ENCODE measurements at regions not wholly inside any gene's neighbourhood (a gene's known extent, or its start where the extent isn't known, plus 50 kb on each side); places are given as distances from the start of the nearest gene placed in this dataset.
A peak's percentile ranks its signal among the peaks of the same experiment; 100 is the strongest.

DNA sequence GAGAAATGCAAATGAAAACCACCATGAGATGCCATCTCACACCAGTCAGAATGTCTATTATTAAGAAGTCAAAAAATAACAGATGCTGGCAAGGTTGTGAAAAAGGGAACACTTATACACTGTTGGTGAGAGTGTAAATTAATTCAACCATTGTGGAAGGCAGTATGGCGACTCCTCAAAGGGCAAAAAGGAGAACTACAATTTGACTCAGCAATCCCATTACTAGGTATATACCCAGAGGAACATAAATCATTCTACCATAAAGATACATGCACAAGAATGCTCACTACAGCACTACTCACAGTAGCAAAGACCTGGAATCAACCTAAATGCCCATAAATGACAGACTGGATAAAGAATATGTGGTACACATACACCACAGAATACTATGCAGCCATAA, 161.1 kb upstream of the PDGFD start:
- no peak for DNase-seq

DNA sequence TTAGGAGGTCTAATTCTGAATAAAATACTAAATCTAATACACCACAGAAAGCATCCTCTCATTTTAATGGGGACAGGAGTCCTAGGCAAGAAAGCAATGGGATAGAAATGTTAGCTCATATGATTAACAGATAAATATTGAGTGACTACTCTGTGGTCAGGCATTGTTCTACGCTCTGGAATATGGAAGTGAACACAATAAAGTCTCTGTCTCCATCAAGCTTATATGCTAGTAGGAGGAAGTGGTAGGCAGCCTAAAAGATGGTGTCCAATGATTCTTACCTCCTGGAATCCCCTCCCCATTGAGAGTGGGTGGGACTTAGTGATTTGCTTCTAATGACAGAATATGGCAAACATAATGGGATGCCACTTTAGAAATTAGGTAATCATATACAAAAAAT, 160.3 kb upstream of the PDGFD start:
- DNase-seq: no peak

DNA sequence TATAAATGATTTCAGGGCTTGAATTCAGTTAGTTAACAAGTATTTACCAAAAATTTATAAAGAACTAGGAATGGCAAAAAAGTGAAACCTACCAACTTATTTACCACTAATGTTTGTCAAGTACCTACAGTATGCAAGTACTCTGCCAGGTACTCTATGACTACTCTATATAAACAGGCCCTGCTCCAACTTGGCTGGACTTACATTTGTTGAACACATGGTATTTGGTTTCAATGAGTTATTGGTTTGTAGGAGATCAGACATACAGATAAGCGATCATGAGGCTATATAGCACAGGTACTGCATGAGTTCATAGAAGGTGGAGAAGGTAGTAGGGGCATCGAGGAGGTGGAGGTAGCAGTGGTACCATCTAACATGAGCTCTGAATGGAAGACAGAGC, 159.9 kb upstream of the PDGFD start:
- no peak for DNase-seq

DNA sequence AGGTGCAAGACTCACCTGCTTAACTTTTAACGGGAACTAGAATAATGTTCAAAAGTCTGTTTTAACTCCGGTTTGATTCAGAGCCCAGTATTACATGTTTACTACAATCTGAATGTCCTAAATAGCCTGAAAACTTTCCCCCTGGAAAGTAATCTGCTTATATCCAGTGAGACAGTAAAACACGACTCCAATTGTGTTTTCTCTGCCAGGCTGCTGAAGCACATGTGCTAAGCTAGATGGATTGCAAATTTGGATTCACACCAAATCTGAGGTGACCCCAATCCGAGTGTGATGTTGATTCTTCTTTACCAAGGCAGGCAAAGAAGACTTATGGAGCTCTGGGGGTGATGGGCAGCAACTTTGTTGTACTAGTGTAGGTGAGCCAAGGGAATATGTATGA, 158.7 kb upstream of the PDGFD start:
- no peak for DNase-seq

DNA sequence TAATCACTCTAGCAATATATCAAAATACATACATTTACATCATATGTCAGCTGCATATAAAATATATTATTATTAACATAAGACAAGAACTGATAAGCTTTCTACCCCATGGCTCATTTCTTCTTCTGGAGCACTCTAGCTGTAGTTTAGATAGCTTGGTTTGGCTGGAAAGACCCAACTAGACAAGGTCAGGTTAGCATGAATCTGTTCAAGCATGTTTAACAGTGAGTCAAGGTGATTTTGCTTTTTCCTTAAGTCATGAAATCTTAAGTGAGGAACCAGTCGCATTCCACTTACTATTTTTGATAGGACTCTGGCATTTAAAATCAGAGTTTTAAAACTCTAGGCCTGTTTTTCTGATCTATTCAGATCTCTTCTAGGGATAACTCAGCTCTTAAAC, 157.0 kb upstream of the PDGFD start:
- DNase-seq: no peak

DNA sequence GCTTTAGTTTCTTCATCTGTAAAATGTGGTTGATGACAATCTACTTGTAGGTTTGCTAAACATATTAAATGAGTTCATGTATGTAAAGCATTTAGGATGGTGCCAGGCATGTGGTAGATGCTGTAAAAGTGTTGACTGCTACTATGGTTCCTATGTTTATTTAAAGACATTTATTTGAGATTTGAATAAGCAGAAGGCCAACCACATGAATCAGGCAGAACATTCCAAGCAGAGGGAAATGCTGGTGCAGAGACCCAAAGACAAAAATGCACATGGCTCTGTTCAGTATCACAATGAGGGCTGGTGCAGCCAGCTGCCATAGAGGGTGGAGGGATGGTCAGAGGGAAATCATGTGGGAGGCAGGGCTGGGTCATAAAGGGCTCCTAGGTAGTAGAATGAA, 156.2 kb upstream of the PDGFD start:
- DNase-seq: no peak

DNA sequence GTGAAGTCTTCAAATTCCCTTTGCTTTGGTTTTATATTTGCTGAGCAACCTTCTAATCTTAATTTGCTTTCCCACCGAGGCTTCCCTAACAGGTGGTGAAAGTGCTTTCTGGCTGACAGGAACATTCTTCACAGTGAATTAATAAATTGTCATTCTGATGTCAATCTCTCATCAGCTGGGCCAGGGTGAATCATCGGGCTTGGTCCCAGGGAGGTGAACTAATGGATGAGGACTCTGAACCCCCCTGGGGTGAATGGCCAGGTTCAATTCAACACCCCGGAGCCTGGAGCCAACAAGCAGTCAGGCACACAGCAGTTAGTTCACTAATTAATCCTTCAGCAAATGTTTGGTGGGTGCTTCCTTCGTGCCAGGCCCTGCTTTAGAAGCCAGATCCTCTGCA, 155.4 kb upstream of the PDGFD start:
- DNase-seq: no peak

DNA sequence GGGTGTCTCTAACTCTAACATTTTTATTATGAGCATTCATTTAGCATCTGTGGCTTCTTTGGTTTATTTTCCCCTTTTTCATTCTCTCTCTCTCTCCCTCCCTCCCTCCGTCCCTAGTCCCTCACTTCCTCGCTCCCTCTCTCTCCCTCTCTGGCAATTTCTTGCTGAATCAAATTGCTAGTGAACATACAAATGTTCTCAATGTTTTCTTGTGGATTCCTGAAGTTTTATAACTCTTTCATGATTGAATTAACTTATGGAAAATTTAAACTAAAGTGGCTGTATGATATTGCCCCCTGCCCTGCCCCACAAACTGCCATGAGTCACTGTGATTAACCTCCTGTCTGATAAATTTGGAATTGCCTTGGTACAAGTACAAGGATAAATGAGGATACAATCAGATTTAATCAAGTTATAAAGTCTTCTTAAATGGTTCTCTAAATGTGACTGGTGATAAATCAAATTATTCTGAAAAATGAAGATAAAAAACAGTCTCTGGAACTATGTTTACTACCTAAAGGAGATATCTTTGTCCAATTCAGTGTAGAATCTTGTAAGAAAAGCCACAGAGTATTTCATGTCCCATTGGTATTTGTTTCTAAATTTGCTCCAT, 143.0 kb upstream of the PDGFD start:
- no peak for DNase-seq

DNA sequence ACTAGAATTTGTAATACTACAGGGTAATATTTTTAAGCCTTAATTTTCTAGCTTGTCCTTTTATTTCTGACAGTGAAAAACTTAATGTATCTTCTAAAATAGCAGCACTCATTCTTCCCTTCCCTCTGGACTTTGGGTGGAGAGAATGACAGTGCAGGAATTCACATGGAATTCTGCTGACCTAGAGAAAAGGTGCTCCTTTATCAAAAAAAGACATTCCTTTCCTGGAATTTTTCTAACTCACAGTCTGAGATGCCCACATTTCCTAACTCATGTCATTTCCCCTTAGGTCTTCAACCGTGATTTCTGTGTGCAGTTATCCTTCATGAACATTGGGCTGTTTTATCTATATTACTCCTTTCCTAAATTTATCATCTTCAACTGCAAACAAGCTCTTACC, 137.8 kb upstream of the PDGFD start:
- no peak for DNase-seq

DNA sequence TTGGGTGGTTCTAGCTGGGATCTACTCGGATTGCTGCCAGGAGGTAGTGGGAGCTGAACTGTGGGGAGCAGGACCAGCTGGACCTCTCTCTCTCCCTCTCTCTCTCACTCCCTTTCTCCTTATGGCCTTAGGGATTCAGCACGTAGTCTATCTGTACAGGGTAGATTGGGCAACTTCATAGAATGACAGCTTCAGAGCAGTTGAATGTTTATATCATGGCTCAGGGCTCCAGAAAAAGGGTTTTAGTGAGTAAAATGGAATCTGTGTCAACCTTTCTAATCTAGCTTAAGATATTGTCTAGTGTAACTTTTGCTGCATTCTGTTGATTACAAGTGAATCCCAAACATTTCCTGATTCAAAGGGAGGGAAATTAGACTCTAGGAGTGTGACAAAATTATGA, 127.7 kb upstream of the PDGFD start:
- DNase-seq: no peak

DNA sequence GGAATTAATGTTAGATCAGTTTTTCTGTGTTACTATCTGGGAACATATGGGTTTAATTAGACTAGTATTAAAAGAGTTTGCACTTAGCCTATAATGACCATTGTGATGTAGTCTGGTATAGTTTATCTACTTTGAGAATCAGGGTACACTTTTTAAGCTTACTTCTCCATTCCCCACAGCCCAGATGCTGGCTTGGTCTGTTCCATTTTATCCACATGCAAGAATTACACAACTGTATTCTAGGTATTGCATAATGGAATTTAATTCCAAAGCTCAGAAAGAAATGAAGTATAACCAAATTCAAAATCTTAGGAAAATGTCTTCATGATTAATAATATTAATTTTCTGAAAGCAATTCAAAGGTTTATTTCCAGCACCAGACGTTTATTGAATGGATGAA, 122.2 kb upstream of the PDGFD start:
- DNase-seq: no peak

DNA sequence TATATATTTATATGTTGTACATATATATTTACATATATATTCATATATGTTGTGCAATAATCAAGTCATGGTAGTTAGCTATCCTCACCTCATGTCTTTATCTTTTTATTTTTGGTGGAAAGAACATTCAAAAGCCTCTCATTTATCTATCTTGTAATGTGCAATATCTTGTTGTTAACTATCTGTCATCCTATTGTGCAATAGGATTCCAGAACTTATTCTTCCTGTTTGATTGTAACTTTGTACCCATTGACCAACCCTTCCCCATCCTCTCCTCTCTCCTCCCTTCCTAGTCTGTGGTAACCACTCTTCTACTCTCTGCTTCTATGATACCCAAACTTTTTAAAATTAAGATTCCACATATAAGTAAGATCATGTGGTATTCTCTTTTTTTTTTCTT, 115.6 kb upstream of the PDGFD start:
- DNase-seq: no peak

DNA sequence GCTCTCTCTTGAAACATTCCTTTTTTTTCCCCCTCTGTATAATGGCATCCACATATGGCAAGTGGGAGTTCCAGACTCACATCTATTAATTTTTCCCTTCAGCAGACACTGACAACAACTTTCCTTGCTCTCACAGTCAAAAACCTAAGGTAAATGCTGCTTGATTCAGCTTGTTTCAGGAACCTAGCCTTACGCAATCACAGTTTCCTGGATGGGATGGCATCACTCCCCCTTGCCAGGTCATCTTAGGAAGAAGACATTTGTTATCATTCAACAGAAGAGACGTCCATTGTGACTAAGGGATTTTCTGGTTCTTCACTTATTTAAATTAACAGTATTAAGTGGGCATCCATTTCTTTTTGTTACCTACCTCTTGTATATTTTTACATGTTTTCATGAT, 112.0 kb upstream of the PDGFD start:
- no peak for DNase-seq

DNA sequence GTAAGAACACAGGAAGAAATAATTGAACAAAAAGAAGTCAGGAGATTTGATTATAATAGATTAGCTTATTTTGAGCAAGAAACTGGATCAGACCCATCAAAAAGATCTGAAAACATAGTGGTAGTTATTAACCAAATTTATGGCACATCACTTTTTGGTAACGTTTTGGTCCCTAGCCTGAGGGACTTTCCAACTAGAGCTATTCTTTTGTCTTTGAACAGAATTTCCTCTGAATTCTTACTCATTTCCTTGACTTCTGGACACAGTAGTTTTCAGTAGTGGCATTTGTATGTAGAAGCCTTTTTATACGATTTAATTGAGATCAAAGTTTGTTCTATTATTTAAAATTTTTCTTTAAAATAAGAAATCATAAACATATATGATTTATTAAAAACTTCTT, 96.5 kb upstream of the PDGFD start:
- DNase-seq: no peak

DNA sequence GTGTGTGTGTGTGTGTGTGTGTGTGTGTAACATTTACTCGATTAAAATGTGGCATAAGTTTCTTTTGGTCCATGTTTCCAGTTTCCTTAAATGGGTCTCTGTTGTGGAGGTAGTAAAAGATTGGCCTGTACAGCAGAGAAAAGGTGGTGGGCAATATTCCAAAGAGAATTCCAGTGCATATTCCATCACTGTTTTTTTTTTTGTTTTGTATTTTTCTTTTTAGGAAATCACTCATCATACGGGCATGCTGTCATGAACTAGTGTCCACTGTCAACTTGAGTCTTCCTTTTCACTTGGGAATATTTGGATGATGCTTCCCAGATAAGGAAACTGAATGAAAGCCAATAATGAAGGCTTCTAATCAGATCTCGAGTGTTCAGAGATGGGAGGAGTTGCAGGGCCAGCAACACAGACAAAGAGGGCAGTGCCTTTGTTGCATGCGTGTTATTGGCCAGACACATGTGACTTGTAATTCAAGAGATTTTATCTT, 95.2 kb upstream of the PDGFD start:
- DNase-seq: no peak

DNA sequence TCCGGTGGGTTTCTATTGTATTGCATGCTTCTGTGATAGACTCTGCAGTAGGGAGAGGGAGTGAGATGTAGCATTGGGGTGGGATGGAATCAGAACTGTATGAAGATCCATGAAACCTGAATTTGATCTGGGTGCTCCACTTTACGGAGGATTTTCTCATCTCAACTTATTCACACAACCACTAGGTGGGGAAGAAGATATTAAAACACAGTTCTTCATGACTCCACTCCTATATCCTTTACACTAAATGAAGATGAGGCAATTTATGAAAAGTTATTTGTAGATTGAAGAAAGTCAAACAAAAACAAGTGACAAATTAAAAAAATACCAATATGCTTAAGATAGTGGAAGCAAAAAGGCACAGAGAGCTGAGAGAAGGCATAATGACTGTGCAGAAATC, 92.6 kb upstream of the PDGFD start:
- no peak for DNase-seq

DNA sequence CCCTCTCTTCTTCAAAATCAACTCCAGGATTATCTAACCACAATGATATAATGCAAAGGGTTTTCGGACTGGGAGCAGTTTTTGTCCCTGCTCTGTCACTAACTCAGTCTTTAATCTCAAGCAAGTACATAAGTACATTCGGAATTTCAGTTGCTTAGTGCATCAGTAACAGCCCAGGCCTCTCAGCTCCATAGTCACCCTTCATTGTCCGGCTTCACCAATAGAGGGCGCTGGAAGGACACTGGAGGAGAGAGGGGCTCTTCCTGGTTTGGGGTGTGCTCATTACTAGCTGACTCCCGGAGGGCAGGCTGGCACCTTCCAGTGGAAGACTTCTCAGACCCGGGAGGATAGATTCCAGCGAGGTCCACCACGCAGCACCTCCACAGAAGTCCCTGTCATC, 90.4 kb upstream of the PDGFD start:
- no peak for DNase-seq

DNA sequence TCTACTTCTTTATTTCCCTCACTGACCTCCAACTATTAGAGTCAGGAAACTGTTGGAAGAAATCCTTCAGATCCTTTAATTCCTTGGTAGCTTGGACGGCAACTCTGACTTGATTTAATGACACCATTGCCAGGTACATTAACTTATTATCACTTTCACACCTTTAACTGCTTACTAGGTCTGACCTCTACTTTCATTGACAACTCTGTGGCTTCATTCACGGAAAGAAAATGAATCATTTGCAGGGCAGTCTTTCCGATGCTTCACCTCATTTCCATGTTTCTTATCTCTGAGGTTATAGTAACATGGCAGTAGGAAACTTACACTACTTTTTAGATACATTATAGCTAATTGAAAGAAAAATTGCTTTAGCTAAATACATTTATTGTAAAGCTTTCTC, 82.6 kb upstream of the PDGFD start:
- DNase-seq: no peak

DNA sequence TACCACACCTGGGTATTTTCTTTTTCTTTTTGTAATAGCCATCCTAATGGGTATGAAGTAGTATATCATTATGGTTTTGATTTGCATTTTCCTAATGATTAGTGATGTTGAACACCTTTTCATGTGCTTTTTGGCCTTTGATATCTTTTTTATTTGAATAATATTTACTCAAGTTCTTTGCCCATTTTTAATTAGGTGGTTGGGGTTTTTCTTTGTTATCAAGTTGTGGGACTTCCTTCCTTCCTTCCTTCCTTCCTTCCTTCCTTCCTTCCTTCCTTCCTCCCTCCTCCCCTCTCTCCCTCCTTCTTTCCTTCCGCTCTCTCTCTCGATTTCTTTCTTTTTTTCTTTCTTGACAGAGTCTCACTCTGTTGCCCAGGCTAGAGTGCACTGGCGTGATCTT, 75.0 kb upstream of the PDGFD start:
- DNase-seq: no peak

DNA sequence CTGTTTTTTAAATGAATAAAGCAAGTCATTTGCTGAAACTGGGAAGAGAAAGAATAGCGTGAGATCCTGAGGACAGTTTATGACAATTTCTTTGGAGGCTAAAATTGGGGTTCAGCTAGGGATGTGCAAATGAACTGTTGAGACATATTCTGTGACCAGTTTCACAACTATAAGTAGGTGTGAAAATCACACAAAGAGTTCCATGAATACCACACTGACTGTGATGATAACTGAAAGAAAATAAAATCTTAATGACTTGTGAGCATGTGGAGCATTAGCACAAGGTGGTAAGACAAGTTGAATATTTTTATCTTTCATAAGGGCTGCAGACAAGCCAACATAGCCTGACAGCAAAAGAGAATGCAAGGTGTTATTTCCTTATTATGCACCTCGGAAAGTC, 61.1 kb upstream of the PDGFD start:
- DNase-seq: no peak

DNA sequence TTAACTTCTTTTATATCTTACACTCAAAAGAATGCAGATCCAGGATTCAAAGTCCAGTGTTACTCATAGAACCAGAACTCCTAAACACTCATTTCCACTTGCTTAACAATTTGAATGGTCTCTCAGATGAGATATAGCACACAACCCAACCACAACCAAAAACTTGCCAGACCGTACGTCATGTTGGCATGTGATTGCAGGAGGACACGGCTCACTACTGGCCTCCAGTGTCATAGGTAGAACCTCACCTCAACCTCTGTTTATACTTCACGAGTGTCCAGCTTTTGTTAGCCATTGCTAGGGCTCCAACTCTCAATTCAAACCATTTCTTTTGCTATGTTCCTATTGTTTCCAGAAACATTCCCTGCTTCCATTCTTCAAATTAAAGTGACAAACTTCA, 58.5 kb upstream of the PDGFD start:
- DNase-seq: no peak

DNA sequence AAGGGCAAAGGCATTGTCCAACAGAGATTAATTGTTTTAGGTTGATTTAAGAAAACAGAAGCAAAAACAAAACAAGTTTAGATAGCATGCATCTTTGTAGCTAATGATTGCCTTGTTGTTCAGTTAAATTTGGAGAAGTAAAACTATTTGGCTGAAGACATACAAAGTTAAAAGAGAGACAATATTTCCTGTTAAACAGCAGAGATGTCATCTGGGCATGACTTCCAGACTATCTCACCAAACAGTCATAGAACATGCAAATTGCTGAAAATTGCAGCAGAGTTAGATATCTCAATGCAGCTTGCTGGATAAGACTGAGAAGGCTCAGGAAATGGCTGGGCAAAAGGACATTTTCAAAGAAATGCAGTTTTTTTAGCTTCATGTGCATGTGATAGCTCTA, 57.5 kb upstream of the PDGFD start:
- DNase-seq: no peak

DNA sequence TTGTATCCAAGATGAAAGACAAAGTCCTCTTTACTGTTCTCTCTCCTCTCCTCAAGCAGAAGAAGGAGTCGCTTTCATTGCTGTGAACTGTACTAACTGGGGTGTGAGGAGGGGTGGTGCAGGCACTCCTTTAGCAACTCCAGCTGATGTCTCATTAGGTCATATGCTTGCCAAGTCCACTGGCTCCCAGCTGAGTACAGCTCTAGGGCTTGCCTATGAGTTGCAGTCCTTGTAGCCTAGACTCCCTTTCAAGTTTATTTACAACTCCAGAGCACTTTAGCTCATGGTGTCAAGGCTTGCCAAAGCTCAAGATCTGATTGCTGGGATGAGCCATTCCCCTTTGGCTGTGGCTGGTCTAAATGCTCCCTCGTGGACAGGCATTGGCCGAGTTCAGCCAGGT, 55.1 kb upstream of the PDGFD start:
- peak; percentile 28 for DNase-seq

DNA sequence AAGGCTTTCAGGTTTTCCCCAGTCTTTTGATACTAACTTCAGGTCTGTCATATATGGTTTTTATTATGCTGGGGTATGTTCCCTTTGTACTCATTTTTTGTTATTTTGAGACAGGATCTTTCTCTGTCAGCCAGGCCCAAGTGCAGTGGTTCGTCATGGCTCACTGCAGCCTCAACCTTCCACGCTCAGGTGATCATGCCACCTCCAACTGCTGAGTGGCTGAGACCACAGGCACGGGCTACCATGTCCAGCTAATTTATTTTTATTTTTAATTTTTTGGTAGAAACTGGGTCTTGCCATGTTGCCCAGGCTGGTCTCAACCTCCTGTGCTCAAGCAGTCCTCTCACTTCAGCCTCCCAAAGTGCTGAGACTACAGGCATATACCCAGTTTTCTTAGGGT, 50.6 kb upstream of the PDGFD start:
- DNase-seq: no peak

Measured in left hindlimb (tissue), 1 donor.